Body of pancreas (tissue), 4 donors: ENCODE measurements at regions not wholly inside any gene's neighbourhood (a gene's known extent, or its start where the extent isn't known, plus 50 kb on each side); places are given as distances from the start of the nearest gene placed in this dataset.

Experiments used
- ATAC-seq: fragments of 150-250 bp; one replicate; pipeline ENCODE4 v1.9.1; 2016
- DNase-seq, 4 donors: peaks; one replicate each; pipeline ENCODE4 v3.0.0-alpha.2; 2019
- H3K27ac ChIP-seq, 4 donors: fragments of 200-600 bp; sonication (generic); 1 replicate in 3 of 4; 2 replicates in 1 of 4; pipeline versions ENCODE4 v1.5.1 to v1.6.1; 2016 to 2019; ENCODE audit warnings: mild to moderate bottlenecking in 1 of 4, mixed read lengths in 1 of 4, moderate library complexity in 1 of 4
- H3K27me3 ChIP-seq, 2 donors: fragments of 200-600 bp; sonication (generic); one replicate each; pipeline ENCODE4 v1.6.0; 2016; ENCODE audit warnings: mild to moderate bottlenecking in 1 of 2
- H3K36me3 ChIP-seq, 2 donors: fragments of 200-600 bp; sonication (generic); replicated peaks in 1 of 2; 2 replicates each; pipeline ENCODE4 v1.5.1; 2016; ENCODE audit warnings: low read depth in 2 of 2; ENCODE audit not compliant: insufficient read depth in 1 of 2
- H3K4me1 ChIP-seq: fragments of 200-600 bp; sonication (generic); one replicate; pipeline ENCODE4 v1.6.0; 2016
- H3K4me3 ChIP-seq, 2 donors: fragments of 200-600 bp; sonication (generic); 1 replicate in 1 of 2; 2 replicates in 1 of 2; pipeline ENCODE4 v1.5.1; 2016 to 2019
- H3K9me3 ChIP-seq, 3 donors: fragments of 200-600 bp; sonication (generic); 1 replicate in 2 of 3; 2 replicates in 1 of 3; pipeline ENCODE4 v1.5.1; 2016
- POLR2A ChIP-seq, 3 donors: fragments of 450-650 bp; IDR thresholded peaks; one replicate each; pipeline ENCODE4 v1.6.1; 2016; ENCODE audit warnings: antibody characterized with exemption in 3 of 3, mild to moderate bottlenecking in 2 of 3
- WGBS, 2 donors: methylation state at CpG; one replicate each; pipeline ENCODE4 v1.1.5; 2017; 5-methylcytosine and 5-hydroxymethylcytosine counted together
- intact Hi-C: fragments of 100-400 bp; cut with DNase I; formaldehyde crosslinking; loops from one replicate; pipeline ENCODE4 v1.15.1; 2023
- TF ChIP-seq, protein P1 (sequence below), 7 experiments: fragments of 450-650 bp in 4 of 7; fragments of 200-600 bp in 3 of 7; sonication (generic) in 3 of 7; IDR thresholded peaks; one replicate each; pipeline ENCODE4 v1.5.1; 2016 to 2019; ENCODE audit warnings: antibody characterized with exemption in 7 of 7

DNA sequence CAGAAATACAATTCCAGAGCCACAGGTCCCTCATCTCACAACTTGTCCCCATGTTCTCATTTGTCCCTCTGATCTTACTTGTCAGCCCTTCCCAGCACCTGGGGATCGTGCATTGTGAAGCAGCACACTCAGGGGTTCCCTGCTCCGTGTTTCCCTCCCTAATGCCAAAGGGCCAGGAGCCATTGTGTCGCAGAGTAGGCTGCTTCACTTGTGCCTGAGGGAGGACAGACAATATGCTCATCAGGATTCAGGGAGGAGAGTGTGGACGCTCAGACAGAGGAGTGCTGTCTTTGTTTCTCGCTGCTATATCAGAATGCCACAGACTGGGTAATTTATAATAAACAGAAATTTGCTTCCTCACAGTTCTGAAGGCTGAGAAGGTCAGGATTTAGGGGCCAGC, 315.3 kb downstream of the TRIML1 start:
- no peak for ATAC-seq
- Histone ChIP-seq H3K27me3 (no peaks in the 10 kb centered on the region), H3K36me3 (no peaks in the 10 kb centered on the region), H3K4me3 (no peak overlapping the region), H3K9me3 (no peaks in the 10 kb centered on the region), H3K4me1 (no peaks in the 10 kb centered on the region), H3K27ac (no peak overlapping the region)
- WGBS, 2 donors: 47 to 54% methylated on average over 5 of the region's 5 CpGs
- TF ChIP-seq, protein P1, sequence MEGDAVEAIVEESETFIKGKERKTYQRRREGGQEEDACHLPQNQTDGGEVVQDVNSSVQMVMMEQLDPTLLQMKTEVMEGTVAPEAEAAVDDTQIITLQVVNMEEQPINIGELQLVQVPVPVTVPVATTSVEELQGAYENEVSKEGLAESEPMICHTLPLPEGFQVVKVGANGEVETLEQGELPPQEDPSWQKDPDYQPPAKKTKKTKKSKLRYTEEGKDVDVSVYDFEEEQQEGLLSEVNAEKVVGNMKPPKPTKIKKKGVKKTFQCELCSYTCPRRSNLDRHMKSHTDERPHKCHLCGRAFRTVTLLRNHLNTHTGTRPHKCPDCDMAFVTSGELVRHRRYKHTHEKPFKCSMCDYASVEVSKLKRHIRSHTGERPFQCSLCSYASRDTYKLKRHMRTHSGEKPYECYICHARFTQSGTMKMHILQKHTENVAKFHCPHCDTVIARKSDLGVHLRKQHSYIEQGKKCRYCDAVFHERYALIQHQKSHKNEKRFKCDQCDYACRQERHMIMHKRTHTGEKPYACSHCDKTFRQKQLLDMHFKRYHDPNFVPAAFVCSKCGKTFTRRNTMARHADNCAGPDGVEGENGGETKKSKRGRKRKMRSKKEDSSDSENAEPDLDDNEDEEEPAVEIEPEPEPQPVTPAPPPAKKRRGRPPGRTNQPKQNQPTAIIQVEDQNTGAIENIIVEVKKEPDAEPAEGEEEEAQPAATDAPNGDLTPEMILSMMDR (IDR thresholded peaks at IDR 0.05): no peak
- no peak for TF ChIP-seq POLR2A (IDR thresholded peaks at IDR 0.05)
- intact Hi-C loops: no loop called here
- DNase-seq: no peak

DNA sequence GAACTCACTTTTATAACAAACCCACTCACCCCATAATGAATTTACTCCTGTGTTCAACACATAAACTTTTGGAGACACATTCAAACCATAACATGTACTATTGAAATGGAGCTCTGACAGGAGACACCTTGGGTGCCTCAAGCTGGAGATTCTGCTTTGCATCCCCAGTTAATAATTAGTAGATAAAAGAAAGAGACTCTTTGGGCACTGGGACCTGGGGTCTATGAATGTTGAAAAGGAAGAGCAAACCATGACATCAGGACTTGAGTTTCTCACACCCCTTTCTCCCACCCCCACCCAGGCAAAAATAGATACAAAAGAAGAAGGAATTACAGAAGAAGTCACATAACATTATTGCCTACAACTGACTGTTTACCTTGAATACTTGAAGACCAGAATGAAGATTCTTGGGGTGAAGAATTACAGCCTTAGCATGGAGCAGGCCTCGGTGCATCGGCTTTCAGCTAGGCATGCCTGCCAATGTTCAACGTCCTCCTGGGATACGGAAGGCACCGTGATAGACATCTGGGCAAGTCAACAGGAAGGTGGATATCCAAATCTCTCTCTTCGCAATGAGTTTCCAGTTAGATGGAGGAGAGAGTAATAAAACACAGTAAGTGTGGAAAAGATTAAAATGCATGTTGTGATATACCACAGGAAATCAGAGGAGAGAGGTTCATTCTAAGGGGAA, 316.0 kb downstream of the TRIML1 start:
- Histone ChIP-seq H3K4me1 (no peaks in the 10 kb centered on the region), H3K9me3 (no peaks in the 10 kb centered on the region), H3K4me3 (no peak overlapping the region), H3K36me3 (no peaks in the 10 kb centered on the region), H3K27ac (no peak overlapping the region), H3K27me3 (no peaks in the 10 kb centered on the region)
- intact Hi-C loops: no loop called here
- DNase-seq (no peak), ATAC-seq (no peak)
- no peak for TF ChIP-seq POLR2A (IDR thresholded peaks at IDR 0.05)
- TF ChIP-seq, protein P1 (IDR thresholded peaks at IDR 0.05): no peak
- 64 to 70% methylated on average over 6 of the region's 6 CpGs for WGBS, 2 donors

DNA sequence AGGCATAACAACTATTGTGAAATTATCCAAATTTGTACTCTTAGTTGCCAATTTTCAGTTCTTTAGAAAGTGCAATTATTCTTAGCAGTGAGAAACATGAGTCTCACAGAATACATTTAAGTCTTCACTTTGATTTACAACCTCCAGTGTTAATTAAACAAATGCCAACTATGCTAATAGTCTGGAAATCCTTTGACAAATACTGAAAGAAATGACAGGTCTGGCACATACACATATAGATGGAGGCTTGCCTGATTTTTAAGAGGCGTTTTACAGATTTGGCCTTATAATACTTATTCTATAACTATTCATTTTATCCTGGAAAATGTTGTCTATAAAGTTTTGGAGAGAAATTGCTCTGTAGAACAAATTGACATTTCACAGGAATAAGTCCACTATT, 320.1 kb downstream of the TRIML1 start:
- 44 to 53% methylated on average over 1 of the region's 1 CpG for WGBS, 2 donors
- Histone ChIP-seq H3K27ac (no peak overlapping the region), H3K36me3 (no peaks in the 10 kb centered on the region), H3K4me1 (no peaks in the 10 kb centered on the region), H3K4me3 (no peak overlapping the region), H3K27me3 (no peaks in the 10 kb centered on the region), H3K9me3 (no peaks in the 10 kb centered on the region)
- ATAC-seq: no peak
- no peak for TF ChIP-seq POLR2A (IDR thresholded peaks at IDR 0.05)
- TF ChIP-seq, protein P1 (IDR thresholded peaks at IDR 0.05): no peak
- DNase-seq: no peak
- intact Hi-C loops: no loop called here

DNA sequence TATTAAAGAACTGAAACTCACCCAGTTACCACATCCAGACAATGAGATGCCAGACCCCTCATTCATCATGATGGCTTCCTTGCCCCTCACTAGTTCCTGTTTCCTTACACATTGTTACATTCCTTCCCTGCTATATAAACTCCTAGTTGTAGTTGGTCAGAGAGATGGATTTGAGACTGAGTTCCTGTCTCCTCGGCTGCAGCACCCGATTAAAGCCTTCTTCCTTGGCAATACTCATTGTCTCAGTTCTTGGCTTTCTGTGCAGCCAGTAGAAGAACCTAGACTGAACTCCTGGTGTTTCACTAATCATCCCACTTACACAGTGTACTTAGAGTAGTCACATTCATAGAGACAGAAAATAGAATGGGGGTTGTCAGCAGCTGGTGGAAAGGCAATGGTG, 324.7 kb downstream of the TRIML1 start:
- intact Hi-C loops: no loop called here
- TF ChIP-seq POLR2A (IDR thresholded peaks at IDR 0.05): no peak
- TF ChIP-seq, protein P1 (IDR thresholded peaks at IDR 0.05): no peak

DNA sequence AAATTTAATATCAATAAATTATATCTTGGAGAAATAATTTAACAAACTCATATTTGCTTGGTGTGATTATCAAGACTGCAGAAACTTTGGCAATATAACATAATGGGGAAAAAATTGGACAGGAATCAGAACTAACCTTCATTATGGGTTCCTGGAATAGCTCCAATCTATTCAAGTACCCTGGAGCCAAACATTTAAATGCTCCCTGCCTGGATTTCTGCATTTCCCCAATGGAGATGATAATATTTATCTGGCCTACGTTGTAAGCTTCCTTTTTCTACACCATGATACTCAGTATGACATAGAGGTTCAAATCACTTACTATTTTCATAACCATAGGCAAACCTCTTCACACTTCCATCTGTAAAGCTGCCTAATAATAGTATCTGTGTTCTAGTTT, 326.8 kb downstream of the TRIML1 start:
- H3K4me1 ChIP-seq: no peaks in the 10 kb centered on the region
- H3K27ac ChIP-seq: no peak overlapping the region
- H3K4me3 ChIP-seq: no peak overlapping the region
- ATAC-seq (no peak), DNase-seq (no peak)
- intact Hi-C loops: no loop called here
- no peaks in the 10 kb centered on the region for H3K36me3 ChIP-seq
- WGBS, 2 donors: 18 to 34% methylated on average over 1 of the region's 1 CpG
- no peaks in the 10 kb centered on the region for H3K9me3 ChIP-seq
- H3K27me3 ChIP-seq: no peaks in the 10 kb centered on the region
- no peak for TF ChIP-seq POLR2A (IDR thresholded peaks at IDR 0.05)
- TF ChIP-seq, protein P1 (IDR thresholded peaks at IDR 0.05): no peak

More for the DNA sequence above, 324.7 kb downstream of the TRIML1 start:
- ATAC-seq: no peak
- 77 to 82% methylated on average over 2 of the region's 2 CpGs for WGBS, 2 donors
- Histone ChIP-seq H3K4me1 (no peaks in the 10 kb centered on the region), H3K36me3 (no peaks in the 10 kb centered on the region), H3K9me3 (no peaks in the 10 kb centered on the region), H3K27ac (no peak overlapping the region), H3K27me3 (no peaks in the 10 kb centered on the region), H3K4me3 (no peak overlapping the region)
- DNase-seq: no peak
